ENCODE measurements at regions not wholly inside any gene's neighbourhood (a gene's known extent, or its start where the extent isn't known, plus 50 kb on each side); places are given as distances from the start of the nearest gene placed in this dataset.

DNA sequence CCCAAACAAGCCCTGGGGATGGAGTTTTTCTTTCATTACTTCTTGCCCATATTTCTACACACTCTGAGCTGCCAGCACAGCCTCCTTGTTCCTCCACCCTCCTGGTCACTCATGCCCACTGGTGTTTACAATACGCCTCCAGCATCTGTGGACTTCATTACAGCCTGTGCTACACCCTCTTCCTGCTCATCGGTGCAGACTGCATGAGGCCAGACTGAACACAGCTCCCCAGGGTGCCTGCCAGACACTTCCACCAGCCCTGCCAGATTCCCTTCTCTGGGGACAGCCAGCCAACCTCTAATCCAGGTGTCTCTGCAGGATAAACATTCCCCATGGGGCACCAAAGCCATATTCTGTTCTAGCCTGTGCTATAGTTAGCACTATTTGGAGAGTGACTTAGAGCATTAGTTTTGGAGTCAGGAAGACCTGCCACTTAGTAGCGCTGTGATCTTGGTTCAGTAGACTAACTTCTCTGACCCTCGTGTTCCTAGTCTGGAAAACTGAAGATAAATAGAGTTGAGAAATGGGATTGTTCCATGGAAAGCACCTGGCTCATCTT is 163.8 kb upstream of the KLF4 start:
- TF ChIP-seq, protein P1, sequence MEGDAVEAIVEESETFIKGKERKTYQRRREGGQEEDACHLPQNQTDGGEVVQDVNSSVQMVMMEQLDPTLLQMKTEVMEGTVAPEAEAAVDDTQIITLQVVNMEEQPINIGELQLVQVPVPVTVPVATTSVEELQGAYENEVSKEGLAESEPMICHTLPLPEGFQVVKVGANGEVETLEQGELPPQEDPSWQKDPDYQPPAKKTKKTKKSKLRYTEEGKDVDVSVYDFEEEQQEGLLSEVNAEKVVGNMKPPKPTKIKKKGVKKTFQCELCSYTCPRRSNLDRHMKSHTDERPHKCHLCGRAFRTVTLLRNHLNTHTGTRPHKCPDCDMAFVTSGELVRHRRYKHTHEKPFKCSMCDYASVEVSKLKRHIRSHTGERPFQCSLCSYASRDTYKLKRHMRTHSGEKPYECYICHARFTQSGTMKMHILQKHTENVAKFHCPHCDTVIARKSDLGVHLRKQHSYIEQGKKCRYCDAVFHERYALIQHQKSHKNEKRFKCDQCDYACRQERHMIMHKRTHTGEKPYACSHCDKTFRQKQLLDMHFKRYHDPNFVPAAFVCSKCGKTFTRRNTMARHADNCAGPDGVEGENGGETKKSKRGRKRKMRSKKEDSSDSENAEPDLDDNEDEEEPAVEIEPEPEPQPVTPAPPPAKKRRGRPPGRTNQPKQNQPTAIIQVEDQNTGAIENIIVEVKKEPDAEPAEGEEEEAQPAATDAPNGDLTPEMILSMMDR (IDR thresholded peaks at IDR 0.05; ENCODE audit: poor library complexity) = no peak
- TF ChIP-seq EZH2 (IDR thresholded peaks at IDR 0.05; ENCODE audit: borderline replicate concordance) (no peak), EZH2phosphoT487 (IDR thresholded peaks at IDR 0.05; ENCODE audit: low read depth, severe bottlenecking, unreplicated experiment) (no peak)
